HG03159 (cell line): ENCODE measurements at regions not wholly inside any gene's neighbourhood (a gene's known extent, or its start where the extent isn't known, plus 50 kb on each side); places are given as distances from the start of the nearest gene placed in this dataset.
"Not testable (repeated sequence)": the region's sequence is repeated elsewhere in the genome, so short reads cannot be mapped to it uniquely, and the experiment has no call there.

ENCODE experiments used
- ATAC-seq: cut with Tn5 transposase; IDR thresholded peaks from one replicate; pipeline ENCODE4 v1.9.1; 2021; ENCODE audit warnings: mild to moderate bottlenecking, moderate library complexity; ENCODE audit not compliant: unreplicated experiment

GRCh38 chr5:143947313-143947712 is 135.4 kb downstream of the HMHB1 start:
- no peak for ATAC-seq

GRCh38 chr5:143952809-143953208 is 140.8 kb downstream of the HMHB1 start:
- no peak for ATAC-seq

- ATAC-seq, result no peak
Measured at GRCh38 chr5:143953851-143954250, 141.9 kb downstream of the HMHB1 start.

GRCh38 chr5:143955141-143955540 is 143.2 kb downstream of the HMHB1 start:
- no peak for ATAC-seq

GRCh38 chr5:143957455-143957854 is 145.5 kb downstream of the HMHB1 start:
- ATAC-seq, result no peak

GRCh38 chr5:143962201-143962600 is 150.2 kb downstream of the HMHB1 start:
- no peak for ATAC-seq

GRCh38 chr5:143964919-143965318 is 153.0 kb downstream of the HMHB1 start:
- ATAC-seq, result no peak

- ATAC-seq, result no peak
Measured at GRCh38 chr5:143966280-143966679, 154.3 kb downstream of the HMHB1 start.

GRCh38 chr5:143968071-143968878 is 156.3 kb downstream of the HMHB1 start:
- no peak for ATAC-seq

GRCh38 chr5:143970159-143970558 is 158.2 kb downstream of the HMHB1 start:
- no peak for ATAC-seq

GRCh38 chr5:143972068-143972467 is 160.1 kb downstream of the HMHB1 start:
- no peak for ATAC-seq

- ATAC-seq, result no peak
Measured at GRCh38 chr5:143976055-143976454, 164.1 kb downstream of the HMHB1 start.

GRCh38 chr5:143977891-143978461 is 166.0 kb downstream of the HMHB1 start:
- ATAC-seq, result no peak

GRCh38 chr5:143979044-143979690 is 167.2 kb downstream of the HMHB1 start:
- peak; percentile 57 for ATAC-seq

GRCh38 chr5:143980506-143980905 is 168.5 kb downstream of the HMHB1 start:
- no peak for ATAC-seq

- not testable (repeated sequence) for ATAC-seq
Measured at GRCh38 chr5:143982957-143983356, 171.0 kb downstream of the HMHB1 start.

GRCh38 chr5:143985832-143986515 is 174.0 kb downstream of the HMHB1 start:
- no peak for ATAC-seq

GRCh38 chr5:143986516-143987212 is 174.7 kb downstream of the HMHB1 start:
- no peak for ATAC-seq

GRCh38 chr5:143987264-143987663 is 175.3 kb downstream of the HMHB1 start:
- no peak for ATAC-seq

GRCh38 chr5:143987751-143988560 is 176.0 kb downstream of the HMHB1 start:
- no peak for ATAC-seq
